Panc1 (cell line): ENCODE measurements at regions not wholly inside any gene's neighbourhood (a gene's known extent, or its start where the extent isn't known, plus 50 kb on each side); places are given as distances from the start of the nearest gene placed in this dataset.

Experiments used
- ATAC-seq: fragments of 200-7000 bp; cut with Tn5 transposase; 2 replicates; pipeline ENCODE4 v1.9.1; 2020; ENCODE audit warnings: mild to moderate bottlenecking, moderate library complexity
- BruUV-seq: library from RNA; stranded (reverse); fragments of 400-500 nt; replicated peaks from 2 replicates; lab custom pipeline; 2021; lab: Mats Ljungman, UMichigan
- CTCF ChIA-PET: fragments of 300-600 bp; sonication (Branson Sonifier 250); formaldehyde crosslinking; loops from one replicate; lab custom pipeline; 2022; ENCODE audit warnings: antibody characterized with exemption; lab: Charles Lee
- POLR2A ChIA-PET: fragments of 300-600 bp; sonication (Branson Sonifier 250); formaldehyde crosslinking; loops from one replicate; lab custom pipeline; 2022; ENCODE audit warnings: antibody characterized with exemption; lab: Charles Lee
- DNase-seq: peaks from one replicate; pipeline ENCODE4 v3.0.0-alpha.2; 2010; ENCODE audit warnings: low read depth, low spot score
- H3K27ac ChIP-seq: 2 replicates; pipeline ENCODE4 v1.5.1; 2011; ENCODE audit warnings: mild to moderate bottlenecking, low read length, inconsistent platforms
- H3K27me3 ChIP-seq: fragments of 200-500 bp; sonication (Bioruptor generic); 2 replicates; pipeline ENCODE4 v1.6.0; 2014; ENCODE audit warnings: low read length, inconsistent platforms; ENCODE audit not compliant: control insufficient read depth, insufficient read depth
- H3K36me3 ChIP-seq: fragments of 200-500 bp; sonication (Bioruptor generic); 2 replicates; pipeline ENCODE4 v1.5.1; 2014; ENCODE audit warnings: inconsistent platforms, mild to moderate bottlenecking, low read length, moderate library complexity; ENCODE audit not compliant: control insufficient read depth, insufficient read depth
- H3K4me1 ChIP-seq: 2 replicates; pipeline ENCODE4 v1.5.1; 2011; ENCODE audit warnings: inconsistent platforms, mild to moderate bottlenecking, low read length, moderate library complexity; ENCODE audit not compliant: control insufficient read depth, insufficient read depth
- H3K4me3 ChIP-seq, 2 experiments: 2 replicates each; pipeline ENCODE4 v1.5.1; 2011 to 2012; ENCODE audit warnings: low read depth in 2 of 2, low read length in 2 of 2, mild to moderate bottlenecking in 2 of 2, inconsistent platforms in 1 of 2, moderate library complexity in 1 of 2
- H3K9me3 ChIP-seq: fragments of 200-500 bp; sonication (Bioruptor generic); 2 replicates; pipeline ENCODE4 v1.5.1; 2014; ENCODE audit warnings: low read depth, mild to moderate bottlenecking, inconsistent platforms, low read length, moderate library complexity; ENCODE audit not compliant: control insufficient read depth, insufficient read depth
- CTCF ChIP-seq: fragments of 450-650 bp; IDR thresholded peaks from 2 replicates; pipeline ENCODE4 v1.5.1; 2017; ENCODE audit warnings: mild to moderate bottlenecking
- POLR2AphosphoS5 ChIP-seq: IDR thresholded peaks from 2 replicates; pipeline ENCODE4 v1.6.1; 2012; ENCODE audit warnings: mild to moderate bottlenecking, low read depth, low read length, moderate library complexity
- REST ChIP-seq, 2 experiments: IDR thresholded peaks; 2 replicates each; pipeline ENCODE4 v1.6.1; 2011 to 2012; ENCODE audit warnings: low read depth in 2 of 2, control low read depth in 1 of 2, low read length in 1 of 2, mild to moderate bottlenecking in 1 of 2, moderate library complexity in 1 of 2; ENCODE audit not compliant: insufficient read depth in 1 of 2
- SIN3A ChIP-seq: IDR thresholded peaks from 2 replicates; pipeline ENCODE4 v1.6.1; 2012; ENCODE audit warnings: low read depth, mild to moderate bottlenecking, low read length, moderate library complexity, borderline replicate concordance; ENCODE audit not compliant: insufficient read depth
- TCF7L2 ChIP-seq: IDR thresholded peaks from 2 replicates; pipeline ENCODE4 v1.6.1; 2011; ENCODE audit warnings: mild to moderate bottlenecking, low read depth, low read length, inconsistent platforms
- in situ Hi-C: cut with HindIII; loops from 2 replicates; pipeline ENCODE4 v1.10.0; 2016; ENCODE audit warnings: low sequenced_read_pairs, low pct_unique_long_range_greater_than_20kb
- intact Hi-C: fragments of 100-400 bp; cut with micrococcal nuclease; formaldehyde crosslinking; loops from one replicate; pipeline ENCODE4 v1.10.0; 2022; ENCODE audit not compliant: unreplicated experiment

DNA sequence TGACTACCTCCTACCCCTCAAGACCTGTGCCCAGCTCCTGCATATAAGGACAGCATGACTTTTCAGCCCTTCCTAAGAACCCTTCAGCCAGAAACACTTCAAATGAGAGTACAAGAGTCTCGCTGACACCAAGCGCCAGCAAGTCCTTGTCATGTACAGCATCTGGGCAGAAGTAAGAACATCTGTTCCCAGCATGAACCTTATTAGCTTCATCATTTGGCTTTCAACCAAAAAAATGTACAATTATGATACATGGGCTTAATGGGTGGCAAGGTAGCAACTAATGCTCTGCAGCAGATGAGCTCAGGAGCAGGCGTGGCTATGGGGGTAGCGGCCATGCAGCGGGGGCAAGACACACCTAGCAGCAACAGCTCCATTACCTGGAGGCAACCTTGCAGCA, 487.6 kb downstream of the COG6 start:
- no peaks in the 10 kb centered on the region for H3K9me3 ChIP-seq
- POLR2A ChIA-PET: no interaction called here
- no peaks in the 10 kb centered on the region for H3K36me3 ChIP-seq
- CTCF ChIA-PET: no interaction called here
- ATAC-seq (no peak), DNase-seq (no peak)
- no peaks in the 10 kb centered on the region for H3K27me3 ChIP-seq
- in situ Hi-C loops (no loop called here), intact Hi-C loops (no loop called here)
- no peaks in the 10 kb centered on the region for H3K4me1 ChIP-seq
- no peak for TF ChIP-seq REST (IDR thresholded peaks at IDR 0.05; ENCODE audit: insufficient read depth in 1 of 2, low read depth in 2 of 2, low read length in 1 of 2)
- no peak for TF ChIP-seq CTCF
- TF ChIP-seq SIN3A: no peak
- no peak for TF ChIP-seq TCF7L2
- no peak for TF ChIP-seq POLR2AphosphoS5
- H3K27ac ChIP-seq: no peak overlapping the region
- H3K4me3 ChIP-seq: no peak overlapping the region
- no TSS peak for BruUV-seq

DNA sequence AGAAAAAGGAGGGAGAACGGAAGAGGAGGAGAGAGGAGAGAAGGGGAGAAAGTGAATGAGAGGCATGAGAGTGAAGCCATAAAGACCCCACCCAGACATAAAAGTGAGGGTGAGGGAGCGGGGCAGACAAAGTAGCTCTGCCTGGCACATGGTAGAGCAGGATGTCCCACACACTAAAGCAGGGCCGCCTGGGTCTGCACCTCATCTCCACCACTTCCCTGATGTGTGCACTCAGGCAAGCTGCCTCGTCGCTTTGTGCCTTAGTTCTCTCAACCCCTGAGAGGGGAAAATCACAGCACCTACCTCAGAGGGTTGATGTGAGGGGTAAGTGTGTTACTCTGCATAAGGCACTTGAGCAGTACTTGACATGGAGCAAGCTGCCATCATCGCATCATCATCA, 488.1 kb downstream of the COG6 start:
- no peak overlapping the region for H3K4me3 ChIP-seq
- DNase-seq (no peak), ATAC-seq (no peak)
- intact Hi-C loops (no loop called here), in situ Hi-C loops (no loop called here)
- no peak overlapping the region for H3K27ac ChIP-seq
- no peaks in the 10 kb centered on the region for H3K9me3 ChIP-seq
- no peaks in the 10 kb centered on the region for H3K4me1 ChIP-seq
- H3K27me3 ChIP-seq: no peaks in the 10 kb centered on the region
- TF ChIP-seq POLR2AphosphoS5 (no peak), TCF7L2 (no peak), CTCF (no peak)
- H3K36me3 ChIP-seq: no peaks in the 10 kb centered on the region
- no TSS peak for BruUV-seq
- CTCF ChIA-PET: no interaction called here
- POLR2A ChIA-PET: no interaction called here

GRCh38 chr13:40145139-40145538, 489.7 kb downstream of the COG6 start:
- intact Hi-C loops: no loop called here
- DNase-seq: no peak
- in situ Hi-C loops: no loop called here

More at GRCh38 chr13:40145139-40145538, 489.7 kb downstream of the COG6 start:
- Histone ChIP-seq H3K27me3 (no peaks in the 10 kb centered on the region), H3K4me1 (no peaks in the 10 kb centered on the region), H3K9me3 (no peaks in the 10 kb centered on the region), H3K27ac (no peak overlapping the region), H3K36me3 (no peaks in the 10 kb centered on the region), H3K4me3 (no peak overlapping the region)
- ATAC-seq: no peak
- ChIA-PET POLR2A (no interaction called here), CTCF (no interaction called here)
- BruUV-seq: no TSS peak
- TF ChIP-seq POLR2AphosphoS5 (no peak), CTCF (no peak), SIN3A (no peak), REST (IDR thresholded peaks at IDR 0.05; ENCODE audit: insufficient read depth in 1 of 2, low read depth in 2 of 2, low read length in 1 of 2) (no peak), TCF7L2 (no peak)
